ENCODE measurements at regions not wholly inside any gene's neighbourhood (a gene's known extent, or its start where the extent isn't known, plus 50 kb on each side); places are given as distances from the start of the nearest gene placed in this dataset.

- WGBS (ENCODE audit: insufficient coverage, low coverage, missing lambda C conversion rate): 0% methylated on average over 1 of the region's 1 CpG
- BruUV-seq (replicated peaks): no TSS peak
- CTCF ChIA-PET (ENCODE audit: low intra/inter-chr PET ratio): no interaction called here
- TF ChIP-seq IRF1 (CRISPR knock-in tag; IDR thresholded peaks at IDR 0.05; ENCODE audit: borderline replicate concordance) (no peak), ZNF583 (CRISPR knock-in tag; IDR thresholded peaks at IDR 0.05) (no peak), BRF2 (IDR thresholded peaks at IDR 0.05; ENCODE audit: borderline replicate concordance, insufficient read depth, insufficient read length) (no peak), ELF4 (CRISPR knock-in tag; IDR thresholded peaks at IDR 0.05) (no peak), E2F3 (CRISPR knock-in tag; IDR thresholded peaks at IDR 0.05) (no peak), RNF219 (CRISPR knock-in tag; IDR thresholded peaks at IDR 0.05) (no peak), CCAR2 (IDR thresholded peaks at IDR 0.05; ENCODE audit: low read depth, low read length) (no peak), RREB1 (CRISPR knock-in tag; IDR thresholded peaks at IDR 0.05) (no peak), TOE1 (IDR thresholded peaks at IDR 0.05; ENCODE audit: borderline replicate concordance) (no peak), TOE1 (CRISPR knock-in tag; IDR thresholded peaks at IDR 0.05; ENCODE audit: borderline replicate concordance, low read depth) (no peak), CREB5 (CRISPR knock-in tag; IDR thresholded peaks at IDR 0.05) (no peak), COPS2 (conservative IDR thresholded peaks at IDR 0.05) (no peak)
Measured at GRCh38 chr15:97023488-97023844, 693.0 kb downstream of the NR2F2 start.

More at GRCh38 chr15:97023488-97023844, 693.0 kb downstream of the NR2F2 start:
- no peak overlapping the region for H3K9ac ChIP-seq (ENCODE audit: insufficient read depth in 1 of 2, low read depth in 2 of 2, low read length in 2 of 2)
- H3K4me2 ChIP-seq (ENCODE audit: insufficient read depth, low read length): no peak overlapping the region
- no peaks in the 10 kb centered on the region for H3K79me2 ChIP-seq (ENCODE audit: control insufficient read depth, insufficient read depth, low read length)
- DNase-seq (ENCODE audit: extremely low read depth in 1 of 4, low spot score in 3 of 4) (no peak), FAIRE-seq (no peak), ATAC-seq (no peak)
- no peaks in the 10 kb centered on the region for H3K4me1 ChIP-seq (replicated peaks in 1 of 2; ENCODE audit: control insufficient read depth in 2 of 2, insufficient read depth in 2 of 2, low read length in 2 of 2)
- no peak overlapping the region for H3K4me3 ChIP-seq
- H3K27ac ChIP-seq (ENCODE audit: extremely low read depth, low read depth, low read length): no peak overlapping the region
- H3K9me1 ChIP-seq (ENCODE audit: control insufficient read depth, insufficient read depth, low read length): no peaks in the 10 kb centered on the region
- 0 out of 2 replicates have a peak, but pooled peaks cover 2% of the 10 kb centered on the region for H3K9me3 ChIP-seq (replicated peaks; ENCODE audit: control insufficient read depth, insufficient read depth, low read depth, low read length)
- no peak overlapping the region for H2AFZ ChIP-seq (ENCODE audit: low read depth, low read length)
- in situ Hi-C loops (cut with MboI): no loop called here
- POLR2A ChIA-PET: no interaction called here
- no peaks in the 10 kb centered on the region for H3K36me3 ChIP-seq (ENCODE audit: control insufficient read depth, insufficient read depth, low read length)
- intact Hi-C loops (cut with micrococcal nuclease): no loop called here
- no peaks in the 10 kb centered on the region for H3K27me3 ChIP-seq (ENCODE audit: control insufficient read depth in 2 of 2, insufficient read depth in 2 of 2, low read length in 2 of 2)
- H4K20me1 ChIP-seq (replicated peaks; ENCODE audit: control insufficient read depth, insufficient read depth, low read length): no peaks in the 10 kb centered on the region

Measured in K562 (cell line).